Cardiac muscle cell (in vitro differentiated cells and primary cell): ENCODE measurements at regions not wholly inside any gene's neighbourhood (a gene's known extent, or its start where the extent isn't known, plus 50 kb on each side); places are given as distances from the start of the nearest gene placed in this dataset.

Experiments used
- DNase-seq, 2 donors: peaks; one replicate each; pipeline versions ENCODE4 v3.0.0 to v3.0.0-alpha.2; 2010 to 2017; ENCODE audit warnings: low read depth in 1 of 2, low spot score in 1 of 2
- H3K27ac ChIP-seq: fragments of 200-600 bp; sonication (generic); 2 replicates; pipeline ENCODE4 v1.5.1; 2016
- H3K27me3 ChIP-seq: fragments of 200-600 bp; sonication (generic); 2 replicates; pipeline ENCODE4 v1.6.0; 2016; ENCODE audit warnings: control low read depth
- H3K36me3 ChIP-seq: fragments of 200-600 bp; sonication (generic); 2 replicates; pipeline ENCODE4 v1.5.1; 2016; ENCODE audit warnings: control low read depth
- H3K4me1 ChIP-seq: fragments of 200-600 bp; sonication (generic); 2 replicates; pipeline ENCODE4 v1.8.1; 2017; ENCODE audit warnings: low read depth, mild to moderate bottlenecking, mixed run types
- H3K4me3 ChIP-seq: fragments of 200-600 bp; sonication (generic); 2 replicates; pipeline ENCODE4 v1.5.1; 2016; ENCODE audit warnings: mild to moderate bottlenecking
- H3K9me3 ChIP-seq: fragments of 200-600 bp; sonication (generic); 2 replicates; pipeline ENCODE4 v1.5.1; 2017; ENCODE audit warnings: low read depth, mild to moderate bottlenecking, control low read depth
- TF ChIP-seq, protein P1 (sequence below): IDR thresholded peaks from 2 replicates; pipeline ENCODE4 v1.5.1; 2012; ENCODE audit warnings: low read depth, mild to moderate bottlenecking, low read length

- Histone ChIP-seq H3K4me3 (no peak overlapping the region), H3K9me3 (no peaks in the 10 kb centered on the region), H3K4me1 (no peaks in the 10 kb centered on the region), H3K27ac (no peak overlapping the region), H3K36me3 (no peaks in the 10 kb centered on the region), H3K27me3 (no peaks in the 10 kb centered on the region)
- no peak for DNase-seq
- TF ChIP-seq, protein P1, sequence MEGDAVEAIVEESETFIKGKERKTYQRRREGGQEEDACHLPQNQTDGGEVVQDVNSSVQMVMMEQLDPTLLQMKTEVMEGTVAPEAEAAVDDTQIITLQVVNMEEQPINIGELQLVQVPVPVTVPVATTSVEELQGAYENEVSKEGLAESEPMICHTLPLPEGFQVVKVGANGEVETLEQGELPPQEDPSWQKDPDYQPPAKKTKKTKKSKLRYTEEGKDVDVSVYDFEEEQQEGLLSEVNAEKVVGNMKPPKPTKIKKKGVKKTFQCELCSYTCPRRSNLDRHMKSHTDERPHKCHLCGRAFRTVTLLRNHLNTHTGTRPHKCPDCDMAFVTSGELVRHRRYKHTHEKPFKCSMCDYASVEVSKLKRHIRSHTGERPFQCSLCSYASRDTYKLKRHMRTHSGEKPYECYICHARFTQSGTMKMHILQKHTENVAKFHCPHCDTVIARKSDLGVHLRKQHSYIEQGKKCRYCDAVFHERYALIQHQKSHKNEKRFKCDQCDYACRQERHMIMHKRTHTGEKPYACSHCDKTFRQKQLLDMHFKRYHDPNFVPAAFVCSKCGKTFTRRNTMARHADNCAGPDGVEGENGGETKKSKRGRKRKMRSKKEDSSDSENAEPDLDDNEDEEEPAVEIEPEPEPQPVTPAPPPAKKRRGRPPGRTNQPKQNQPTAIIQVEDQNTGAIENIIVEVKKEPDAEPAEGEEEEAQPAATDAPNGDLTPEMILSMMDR, result no peak
Measured at GRCh38 chr7:81583090-81583489, 186.8 kb downstream of the HGF start.

DNA sequence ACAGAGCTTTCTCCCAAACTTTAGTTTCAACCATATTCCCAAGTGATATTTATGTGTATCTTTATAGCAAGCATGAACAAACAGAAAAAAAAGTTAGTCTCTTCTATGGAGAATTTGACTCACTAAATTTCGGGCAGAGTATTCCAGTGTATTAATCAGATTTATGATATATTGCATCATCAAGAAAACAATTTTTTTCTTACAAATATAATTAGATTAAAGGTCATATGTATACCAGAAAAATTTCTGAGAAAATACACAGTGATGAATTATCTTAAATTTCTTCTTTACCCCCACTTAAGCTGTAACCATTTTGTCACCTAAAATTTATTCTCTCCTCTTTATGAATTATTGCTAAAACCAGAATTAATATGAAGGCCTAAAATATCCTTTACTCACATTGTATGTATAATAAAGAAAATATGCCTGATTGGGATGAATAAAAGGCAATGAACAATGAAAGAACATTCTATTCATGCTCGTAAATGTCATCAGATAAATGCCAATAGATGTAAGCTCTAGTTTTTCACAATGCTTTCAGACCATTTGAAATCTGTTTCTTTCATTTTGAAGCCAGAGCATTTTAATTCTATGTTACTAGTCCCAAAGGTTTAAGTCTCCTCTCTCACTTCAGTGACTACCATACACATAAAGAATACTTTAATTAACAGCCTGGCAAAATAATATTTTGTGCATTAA lies 192.1 kb downstream of the HGF start:
- TF ChIP-seq, protein P1, result no peak
- H3K27ac ChIP-seq, result no peak overlapping the region
- DNase-seq, result no peak
- H3K27me3 ChIP-seq, result no peaks in the 10 kb centered on the region
- no peaks in the 10 kb centered on the region for H3K9me3 ChIP-seq
- no peaks in the 10 kb centered on the region for H3K36me3 ChIP-seq
- no peaks in the 10 kb centered on the region for H3K4me1 ChIP-seq
- H3K4me3 ChIP-seq, result no peak overlapping the region

DNA sequence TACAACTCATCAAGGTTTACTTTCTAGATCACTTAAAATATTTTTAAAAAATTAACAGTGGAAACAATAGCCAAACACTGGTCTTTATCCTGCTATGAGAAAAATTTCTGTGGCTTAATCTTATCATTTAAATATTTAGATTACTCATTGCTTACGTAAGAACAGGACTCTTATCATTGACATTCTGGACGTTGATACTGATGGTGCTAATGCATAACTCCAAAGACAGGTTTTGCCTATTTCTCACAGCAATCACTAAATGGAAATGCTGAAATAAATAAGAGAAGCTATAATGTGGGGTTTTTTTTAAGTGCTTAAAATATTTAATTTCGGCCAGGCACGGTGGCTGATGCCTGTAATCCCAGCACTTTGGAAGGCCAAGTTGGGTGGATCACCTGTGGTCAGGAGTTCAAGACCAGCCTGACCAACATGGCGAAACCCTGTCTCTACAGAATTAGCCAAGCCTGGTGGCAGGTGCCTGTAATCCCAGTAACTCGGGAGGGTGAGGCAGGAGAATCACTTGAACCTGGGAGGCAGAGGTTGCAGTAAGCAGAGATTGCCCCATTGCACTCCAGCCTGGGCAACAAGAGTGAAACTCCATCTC lies 195.0 kb downstream of the HGF start:
- no peaks in the 10 kb centered on the region for H3K36me3 ChIP-seq
- no peaks in the 10 kb centered on the region for H3K27me3 ChIP-seq
- TF ChIP-seq, protein P1, result no peak
- H3K4me3 ChIP-seq, result no peak overlapping the region
- no peaks in the 10 kb centered on the region for H3K4me1 ChIP-seq
- no peaks in the 10 kb centered on the region for H3K9me3 ChIP-seq
- DNase-seq, result peak in 1 of 2 donors; percentile 90
- H3K27ac ChIP-seq, result no peak overlapping the region

- Histone ChIP-seq H3K27ac (no peak overlapping the region), H3K36me3 (no peaks in the 10 kb centered on the region), H3K9me3 (no peaks in the 10 kb centered on the region), H3K4me1 (no peaks in the 10 kb centered on the region), H3K4me3 (no peak overlapping the region), H3K27me3 (no peaks in the 10 kb centered on the region)
- DNase-seq, result no peak
- TF ChIP-seq, protein P1, result no peak
Measured at GRCh38 chr7:81573932-81574331, 195.9 kb downstream of the HGF start.

GRCh38 chr7:81573128-81573527 lies 196.7 kb downstream of the HGF start:
- Histone ChIP-seq H3K4me1 (no peaks in the 10 kb centered on the region), H3K27me3 (no peaks in the 10 kb centered on the region)
- TF ChIP-seq, protein P1, result no peak

More at GRCh38 chr7:81573128-81573527, 196.7 kb downstream of the HGF start:
- no peak overlapping the region for H3K4me3 ChIP-seq
- no peak for DNase-seq
- H3K36me3 ChIP-seq, result no peaks in the 10 kb centered on the region
- H3K27ac ChIP-seq, result no peak overlapping the region
- no peaks in the 10 kb centered on the region for H3K9me3 ChIP-seq
